Right renal pelvis (tissue), 4 donors: ENCODE measurements at regions not wholly inside any gene's neighbourhood (a gene's known extent, or its start where the extent isn't known, plus 50 kb on each side); places are given as distances from the start of the nearest gene placed in this dataset.
"Not testable (repeated sequence)": the region's sequence is repeated elsewhere in the genome, so short reads cannot be mapped to it uniquely, and the experiment has no call there.

Experiments used
- DNase-seq, 4 donors: peaks; one replicate each; pipeline ENCODE4 v3.0.0-alpha.2; 2013; ENCODE audit warnings: low read depth in 4 of 4, low spot score in 3 of 4, missing footprints in 1 of 4

- DNase-seq: no peak
Measured at GRCh38 chr9:78707080-78707479, 410.2 kb downstream of the PSAT1 start.

DNA sequence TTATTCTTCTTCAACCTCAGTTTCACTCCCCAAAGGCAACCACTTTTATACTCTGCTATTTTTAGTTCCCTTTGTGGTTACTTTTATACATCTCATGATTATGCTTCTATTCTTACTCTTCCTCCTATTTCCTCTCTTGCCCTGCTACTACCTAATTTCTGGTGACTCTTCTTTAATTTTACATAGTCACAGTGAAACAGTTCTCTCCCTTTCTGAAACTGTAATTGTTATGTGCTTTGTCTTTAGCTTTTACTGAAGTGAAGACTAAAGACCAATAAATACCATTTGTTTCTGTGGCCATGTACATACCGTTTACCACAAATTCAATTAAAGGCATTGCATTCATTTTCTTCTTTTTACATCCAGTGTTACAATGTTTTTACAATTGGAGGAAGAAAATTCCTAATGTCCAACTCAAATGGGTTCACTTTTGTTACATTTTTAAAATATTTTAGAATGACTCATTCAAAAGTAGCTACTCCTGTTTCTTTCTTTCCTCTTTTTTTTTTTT lies 410.6 kb downstream of the PSAT1 start:
- DNase-seq: no peak

- DNase-seq: no peak
Measured at GRCh38 chr9:78712903-78713613, 416.1 kb downstream of the PSAT1 start.

- no peak for DNase-seq
Measured at GRCh38 chr9:78713614-78714405, 416.9 kb downstream of the PSAT1 start.

GRCh38 chr9:78714576-78714975 lies 417.7 kb downstream of the PSAT1 start:
- no peak for DNase-seq

GRCh38 chr9:78719029-78719428 lies 422.1 kb downstream of the PSAT1 start:
- not testable (repeated sequence) for DNase-seq

- DNase-seq: no peak
Measured at GRCh38 chr9:78724896-78725295, 428.0 kb downstream of the PSAT1 start.

DNA sequence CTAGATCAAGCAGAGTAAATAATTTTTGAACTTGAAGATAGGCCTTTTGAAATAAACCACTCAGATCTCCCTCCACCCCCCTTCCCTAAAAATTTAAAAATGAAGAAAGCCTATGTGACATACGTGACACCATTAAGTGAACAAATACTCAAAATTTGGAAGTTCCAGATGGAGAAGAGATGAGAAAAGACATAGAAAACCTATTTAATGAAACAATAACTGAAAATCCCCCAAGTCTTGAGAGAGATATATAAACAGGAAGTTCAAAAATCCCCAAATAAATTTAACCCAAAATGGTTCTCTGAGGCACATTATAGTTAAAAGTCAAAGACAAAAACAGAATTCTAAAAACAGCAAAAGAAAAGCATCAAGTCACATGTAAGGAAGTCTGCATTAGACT lies 428.6 kb downstream of the PSAT1 start:
- no peak for DNase-seq

GRCh38 chr9:78745331-78745730 lies 448.4 kb downstream of the PSAT1 start:
- DNase-seq: no peak

- no peak for DNase-seq
Measured at GRCh38 chr9:78746010-78746409, 449.1 kb downstream of the PSAT1 start.

GRCh38 chr9:78753039-78753438 lies 456.1 kb downstream of the PSAT1 start:
- no peak for DNase-seq

DNA sequence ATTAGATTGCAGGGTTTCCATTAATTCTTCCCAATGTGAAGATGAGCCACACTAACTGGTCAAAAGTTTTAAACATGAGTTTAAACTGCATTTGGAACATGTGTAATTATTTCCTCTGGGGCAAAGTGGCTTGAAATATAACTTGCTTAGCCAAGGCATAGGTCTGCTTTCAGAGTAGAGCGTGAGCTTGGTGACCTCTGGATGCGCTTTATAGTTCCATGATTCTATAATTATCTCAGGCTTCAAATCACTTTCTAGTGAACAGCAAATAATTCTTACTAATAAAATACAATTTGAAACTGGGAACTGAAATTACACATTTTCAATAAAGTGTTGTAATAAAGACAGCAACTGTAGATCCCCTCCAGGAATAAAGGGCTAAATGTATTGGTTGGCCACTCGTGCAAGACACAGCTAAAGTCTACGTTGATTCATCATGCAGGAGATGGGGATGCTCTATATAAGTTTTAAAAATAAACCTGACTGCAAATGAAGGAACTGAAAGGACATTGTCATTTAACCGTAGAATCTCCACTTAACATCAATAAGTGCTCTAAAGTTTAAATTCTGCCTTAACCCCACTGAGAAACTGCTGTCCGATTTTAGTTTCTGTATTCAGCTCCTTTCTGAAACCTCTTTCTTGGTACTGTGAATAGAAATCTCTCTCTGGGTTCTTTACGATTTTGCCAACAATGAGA lies 460.0 kb downstream of the PSAT1 start:
- no peak for DNase-seq

GRCh38 chr9:78763424-78763823 lies 466.5 kb downstream of the PSAT1 start:
- no peak for DNase-seq

- no peak for DNase-seq
Measured at GRCh38 chr9:78765861-78766260, 468.9 kb downstream of the PSAT1 start.

DNA sequence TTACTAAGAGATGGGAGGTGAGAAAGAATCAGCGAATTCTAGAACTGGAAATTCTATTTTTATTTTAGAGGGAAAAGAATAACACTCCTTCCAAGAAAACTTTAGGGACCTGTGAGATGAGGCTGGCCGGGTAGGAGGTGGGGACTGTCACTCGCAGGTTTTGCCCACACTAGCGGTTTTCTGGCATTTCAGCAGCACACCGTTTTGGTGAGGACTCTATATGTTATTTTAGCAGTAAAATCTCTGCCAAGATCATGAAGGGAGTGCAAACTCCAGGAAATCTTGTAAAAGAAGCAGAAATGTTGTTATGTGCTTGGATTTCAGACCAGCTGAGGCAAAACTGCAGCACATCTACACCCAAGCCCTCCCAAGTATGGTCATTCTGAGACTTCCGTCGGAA lies 470.6 kb downstream of the PSAT1 start:
- no peak for DNase-seq

- DNase-seq: no peak
Measured at GRCh38 chr9:78769690-78770089, 472.8 kb downstream of the PSAT1 start.

DNA sequence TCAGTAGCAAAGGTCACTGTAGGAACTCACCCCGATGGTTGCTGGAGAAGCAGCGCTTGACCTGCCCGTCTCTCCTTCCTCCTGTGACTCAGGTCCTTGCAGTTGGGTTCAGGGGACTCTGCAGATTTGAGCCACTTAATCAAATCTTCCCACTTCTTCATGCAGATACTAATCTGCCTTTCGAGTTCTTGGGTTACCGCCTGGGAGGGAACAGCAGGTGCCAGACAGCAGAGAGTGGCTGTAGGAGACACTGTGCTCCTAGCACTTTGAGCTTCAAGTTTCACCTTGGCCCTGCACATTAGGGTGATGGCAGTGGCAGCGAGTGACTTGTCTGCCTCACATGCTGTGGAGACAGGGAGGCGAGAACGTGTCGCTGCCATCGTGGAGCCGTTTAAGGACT lies 478.3 kb downstream of the PSAT1 start:
- no peak for DNase-seq

GRCh38 chr9:78775696-78776295 lies 478.9 kb downstream of the PSAT1 start:
- no peak for DNase-seq

GRCh38 chr9:78777747-78778146 lies 480.8 kb downstream of the PSAT1 start:
- DNase-seq: no peak

GRCh38 chr9:78778318-78778717 lies 481.4 kb downstream of the PSAT1 start:
- no peak for DNase-seq

- DNase-seq: no peak
Measured at GRCh38 chr9:78778861-78779374, 482.0 kb downstream of the PSAT1 start.
